SK-N-DZ (cell line): ENCODE measurements at regions not wholly inside any gene's neighbourhood (a gene's known extent, or its start where the extent isn't known, plus 50 kb on each side); places are given as distances from the start of the nearest gene placed in this dataset.

Source experiments
- DNase-seq: peaks from one replicate; pipeline ENCODE4 v3.0.0-alpha.2; 2015; ENCODE audit warnings: low spot score

DNA sequence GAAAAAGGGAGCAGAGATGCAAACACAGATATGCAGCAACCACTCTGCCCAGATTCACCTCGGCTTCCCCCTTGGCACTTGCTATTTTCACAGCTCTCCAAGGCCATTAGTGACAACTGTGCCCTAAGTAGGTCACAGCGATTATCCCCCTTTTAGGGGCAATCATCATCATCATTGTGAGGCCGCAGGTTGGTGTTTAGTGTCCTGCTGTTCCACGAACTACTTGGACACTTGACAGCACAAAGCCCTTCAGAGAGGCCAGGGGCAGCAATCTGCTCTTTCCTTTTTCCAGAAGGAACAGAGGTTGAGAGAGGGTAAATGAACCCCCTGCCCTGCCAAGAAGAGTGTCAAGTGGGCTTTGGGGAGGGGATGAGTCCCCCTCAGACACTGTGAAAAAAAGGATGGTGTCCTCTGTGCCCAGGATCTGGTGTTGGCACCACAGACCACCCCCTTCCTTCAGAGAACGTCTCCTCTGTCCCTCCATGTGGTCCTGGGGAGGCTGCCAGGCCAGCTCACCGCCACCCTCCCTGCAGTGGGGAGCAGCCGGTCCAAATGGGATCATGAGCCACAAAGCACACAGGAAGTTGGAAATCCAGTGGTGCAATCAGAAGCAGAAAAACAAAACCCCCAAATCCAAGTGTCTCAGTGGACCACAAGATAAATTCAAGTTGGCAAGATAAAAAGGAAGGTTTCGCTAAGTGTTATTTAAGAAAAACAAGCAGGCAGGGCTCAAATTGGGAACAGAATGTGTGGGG, 78.4 kb upstream of the MED9 start:
- peak; percentile 34 for DNase-seq

GRCh38 chr17:17398943-17399926, 77.6 kb upstream of the MED9 start:
- DNase-seq: no peak

DNA sequence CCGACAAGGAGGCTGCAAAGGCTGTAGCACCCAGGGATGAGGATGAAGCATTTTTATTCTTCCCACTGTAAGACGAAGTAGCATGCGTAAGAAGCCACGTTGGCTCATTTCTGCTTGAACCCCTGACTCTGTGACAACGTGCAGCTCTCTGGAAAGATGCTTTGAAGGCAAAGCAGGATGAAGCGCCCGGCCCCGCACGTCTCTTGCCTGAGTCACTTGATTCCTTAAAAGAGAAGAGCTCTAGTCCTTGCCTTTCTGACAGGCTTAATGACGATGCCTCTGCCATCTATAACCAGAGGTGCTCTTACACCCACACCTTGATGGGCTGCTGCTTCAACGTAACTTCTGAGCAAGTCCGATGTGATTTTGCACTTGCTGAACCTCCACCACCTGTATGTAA, 76.7 kb upstream of the MED9 start:
- DNase-seq: no peak

DNA sequence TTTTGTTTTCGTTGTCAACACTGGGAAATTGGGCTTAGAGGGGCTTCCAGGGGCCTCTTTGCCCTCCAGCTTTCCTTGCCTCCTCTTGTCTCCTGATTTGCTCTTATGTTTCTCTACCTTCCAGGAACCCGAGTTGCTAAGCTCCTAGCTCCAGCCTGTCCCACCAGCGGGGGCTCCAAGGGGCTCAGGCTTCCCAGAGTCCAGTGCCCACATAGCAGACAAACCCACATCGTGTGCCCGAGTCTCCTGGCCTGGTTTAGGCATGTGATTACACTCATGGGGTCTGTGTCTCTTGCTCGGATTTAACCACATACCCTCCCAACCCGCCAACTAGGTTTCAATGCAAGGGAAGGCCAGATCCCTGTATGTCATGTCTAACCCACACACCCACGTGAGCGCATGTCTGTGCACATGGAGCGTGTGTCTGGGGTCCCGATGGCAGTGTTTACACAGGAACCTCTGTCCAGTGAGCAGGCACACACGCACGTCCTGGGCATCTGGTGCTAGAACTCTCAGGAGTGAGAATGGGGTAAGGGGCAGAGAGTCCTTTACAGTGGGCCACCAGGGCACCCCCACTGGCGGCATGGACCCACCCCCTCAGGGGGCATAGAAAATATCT, 76.1 kb upstream of the MED9 start:
- no peak for DNase-seq

DNA sequence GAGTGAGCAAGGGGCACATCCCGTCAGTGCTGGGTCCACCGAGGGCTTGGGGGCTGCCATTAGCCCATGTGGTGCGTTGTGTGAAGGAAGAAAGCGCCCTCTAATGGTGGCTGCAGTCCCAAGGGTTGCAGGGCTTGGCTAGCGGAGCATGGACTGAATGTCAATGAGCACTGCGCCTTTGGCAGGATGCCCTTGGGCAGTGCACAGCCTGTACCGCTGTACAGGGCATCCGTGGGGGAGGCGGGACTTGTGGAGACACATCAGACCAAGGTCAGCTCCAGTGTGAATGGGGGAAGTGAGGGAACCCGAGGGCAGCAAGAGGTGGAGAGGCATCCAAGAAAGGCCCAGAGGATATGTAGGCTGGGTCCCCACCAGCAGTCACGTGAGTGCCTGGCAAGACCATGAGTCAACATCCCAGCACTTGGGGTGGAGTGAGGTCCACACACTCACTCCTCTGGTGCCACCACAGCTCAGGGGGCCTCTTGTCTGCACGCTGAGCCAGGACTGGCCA, 75.5 kb upstream of the MED9 start:
- no peak for DNase-seq

GRCh38 chr17:17402558-17402957, 74.2 kb upstream of the MED9 start:
- no peak for DNase-seq

GRCh38 chr17:17403065-17403464, 73.7 kb upstream of the MED9 start:
- no peak for DNase-seq

- peak; percentile 57 for DNase-seq
Observed at GRCh38 chr17:17403899-17404576, 72.8 kb upstream of the MED9 start.

DNA sequence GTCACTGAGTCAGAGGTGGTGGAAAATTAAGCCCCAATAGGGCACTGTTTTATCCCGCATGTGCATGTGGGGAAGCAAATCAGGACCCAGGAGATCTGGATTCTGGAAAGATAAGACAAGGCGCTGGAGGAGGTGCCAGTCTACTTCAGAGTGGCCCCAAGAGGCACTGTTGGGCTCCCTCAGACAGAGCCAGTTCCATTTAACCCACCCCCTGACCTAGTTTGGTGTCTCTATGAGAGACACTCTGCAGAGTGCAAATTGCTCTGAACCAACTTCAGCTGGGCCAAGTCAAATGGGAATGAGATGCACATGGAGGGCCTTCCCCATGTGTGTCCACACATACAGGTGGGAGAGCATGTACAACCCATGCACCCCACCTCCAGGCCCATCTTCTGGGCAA, 71.1 kb upstream of the MED9 start:
- DNase-seq: no peak

- no peak for DNase-seq
Observed at GRCh38 chr17:17406225-17406624, 70.6 kb upstream of the MED9 start.

- no peak for DNase-seq
Observed at GRCh38 chr17:17408236-17408794, 68.5 kb upstream of the MED9 start.

GRCh38 chr17:17410357-17410756, 66.4 kb upstream of the MED9 start:
- DNase-seq: no peak

- DNase-seq: no peak
Observed at GRCh38 chr17:17411692-17412091, 65.1 kb upstream of the MED9 start.

GRCh38 chr17:17412326-17412725, 64.5 kb upstream of the MED9 start:
- DNase-seq: no peak

GRCh38 chr17:17413215-17413792, 63.5 kb upstream of the MED9 start:
- no peak for DNase-seq

DNA sequence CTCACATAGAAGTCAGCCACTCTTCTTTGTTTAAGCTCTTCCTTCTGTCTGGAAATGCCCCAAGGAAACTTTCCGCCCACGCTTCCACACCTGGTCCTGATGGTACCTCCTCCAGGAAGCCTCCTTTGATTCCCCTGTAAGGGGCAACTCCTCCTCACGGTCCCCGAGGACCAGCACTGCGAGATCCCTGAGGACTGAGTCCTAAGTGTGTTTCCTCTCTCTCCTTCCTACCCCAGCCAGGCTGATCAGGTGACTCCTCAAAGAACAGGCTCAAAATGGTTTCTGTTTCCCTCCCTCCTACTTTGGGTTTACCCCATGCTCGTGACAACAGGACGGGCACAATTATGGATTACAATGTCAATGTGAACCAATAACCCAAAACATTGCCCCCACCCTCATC, 63.0 kb upstream of the MED9 start:
- DNase-seq: no peak

DNA sequence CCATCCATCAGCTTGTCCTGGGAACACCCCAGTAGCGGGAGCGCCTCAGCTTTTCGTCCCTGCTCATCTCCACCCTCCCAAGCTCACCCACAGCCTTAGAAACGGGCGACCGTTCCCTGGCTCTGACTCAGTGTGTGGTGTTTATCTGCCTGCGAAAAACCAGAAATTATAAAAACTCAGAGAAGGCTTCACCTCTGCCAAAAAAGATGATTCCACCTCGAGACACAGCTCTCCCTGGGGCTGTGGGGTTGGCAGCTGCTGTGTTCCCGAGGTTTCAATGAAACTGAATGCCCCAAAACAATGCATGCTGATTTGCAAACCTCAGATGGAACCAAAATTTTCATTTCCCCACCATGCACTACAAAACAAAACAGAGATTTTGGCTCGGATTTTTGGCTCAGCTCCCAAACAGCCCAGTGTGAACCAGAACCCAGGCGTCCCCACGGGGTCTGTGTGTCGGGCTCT, 62.4 kb upstream of the MED9 start:
- no peak for DNase-seq

- no peak for DNase-seq
Observed at GRCh38 chr17:17415006-17415405, 61.8 kb upstream of the MED9 start.

- DNase-seq: peak; percentile 77
Observed at GRCh38 chr17:17416007-17416399, 60.8 kb upstream of the MED9 start.
